Spleen (tissue), 7 donors: ENCODE measurements at regions not wholly inside any gene's neighbourhood (a gene's known extent, or its start where the extent isn't known, plus 50 kb on each side); places are given as distances from the start of the nearest gene placed in this dataset.

Experiments used
- POLR2A ChIP-seq, 3 donors: fragments of 450-650 bp; IDR thresholded peaks; one replicate each; pipeline ENCODE4 v1.5.1; 2017; ENCODE audit warnings: antibody characterized with exemption in 3 of 3, mild to moderate bottlenecking in 1 of 3
- TF ChIP-seq, protein P1 (sequence below), 11 experiments: fragments of 200-600 bp in 7 of 11; fragments of 450-650 bp in 4 of 11; sonication (generic) in 4 of 11; IDR thresholded peaks in 8 of 11; conservative IDR thresholded peaks in 3 of 11; 1 replicate in 7 of 11; 2 replicates in 4 of 11; pipeline versions ENCODE4 v1.4.0 to v1.8.0; 2016 to 2021; ENCODE audit warnings: antibody characterized with exemption in 11 of 11, inconsistent platforms in 4 of 11, mild to moderate bottlenecking in 1 of 11
- donor health status: DM: no; HTN: no; CAD: no; lungs with moderate emphysema.
- donor health status: DM: no; HTN: no; CAD: no.
- donor health status: DM: no; HTN: no; CAD: no.

DNA sequence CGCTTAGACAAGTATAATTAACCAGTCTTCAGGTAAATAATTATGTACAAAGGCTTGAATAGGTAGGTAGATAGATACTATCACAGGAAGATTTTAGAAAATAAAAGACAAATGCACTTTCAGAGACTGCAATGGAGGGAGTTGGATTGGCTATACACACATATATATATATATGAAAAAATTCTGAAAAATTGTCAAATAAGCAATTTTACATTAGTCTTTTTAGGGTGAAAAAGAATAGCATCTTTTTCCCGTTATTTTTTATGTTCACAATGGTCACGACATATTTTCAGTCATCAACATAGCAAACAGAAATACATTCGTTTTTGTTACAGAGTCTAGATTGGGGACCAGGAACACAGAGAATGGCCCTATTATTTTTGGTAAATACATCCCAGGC lies 385.9 kb upstream of the ACTRT1 start:
- TF ChIP-seq, protein P1, sequence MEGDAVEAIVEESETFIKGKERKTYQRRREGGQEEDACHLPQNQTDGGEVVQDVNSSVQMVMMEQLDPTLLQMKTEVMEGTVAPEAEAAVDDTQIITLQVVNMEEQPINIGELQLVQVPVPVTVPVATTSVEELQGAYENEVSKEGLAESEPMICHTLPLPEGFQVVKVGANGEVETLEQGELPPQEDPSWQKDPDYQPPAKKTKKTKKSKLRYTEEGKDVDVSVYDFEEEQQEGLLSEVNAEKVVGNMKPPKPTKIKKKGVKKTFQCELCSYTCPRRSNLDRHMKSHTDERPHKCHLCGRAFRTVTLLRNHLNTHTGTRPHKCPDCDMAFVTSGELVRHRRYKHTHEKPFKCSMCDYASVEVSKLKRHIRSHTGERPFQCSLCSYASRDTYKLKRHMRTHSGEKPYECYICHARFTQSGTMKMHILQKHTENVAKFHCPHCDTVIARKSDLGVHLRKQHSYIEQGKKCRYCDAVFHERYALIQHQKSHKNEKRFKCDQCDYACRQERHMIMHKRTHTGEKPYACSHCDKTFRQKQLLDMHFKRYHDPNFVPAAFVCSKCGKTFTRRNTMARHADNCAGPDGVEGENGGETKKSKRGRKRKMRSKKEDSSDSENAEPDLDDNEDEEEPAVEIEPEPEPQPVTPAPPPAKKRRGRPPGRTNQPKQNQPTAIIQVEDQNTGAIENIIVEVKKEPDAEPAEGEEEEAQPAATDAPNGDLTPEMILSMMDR (IDR thresholded peaks at IDR 0.05 in 8 of 11, conservative IDR thresholded peaks at IDR 0.05 in 3 of 11), result no peak
- no peak for TF ChIP-seq POLR2A (IDR thresholded peaks at IDR 0.05)
